Gastroesophageal sphincter (tissue), 4 donors: ENCODE measurements at regions not wholly inside any gene's neighbourhood (a gene's known extent, or its start where the extent isn't known, plus 50 kb on each side); places are given as distances from the start of the nearest gene placed in this dataset.
"Not testable (repeated sequence)": the region's sequence is repeated elsewhere in the genome, so short reads cannot be mapped to it uniquely, and the experiment has no call there.

Experiments
- ATAC-seq: fragments of 150-250 bp; one replicate; pipeline ENCODE4 v1.9.1; 2016; ENCODE audit warnings: mild to moderate bottlenecking, moderate library complexity
- H3K27ac ChIP-seq, 4 donors: fragments of 200-600 bp; sonication (generic) in 3 of 4; 1 replicate in 3 of 4; 2 replicates in 1 of 4; pipeline ENCODE4 v1.5.1; 2016 to 2019
- H3K27me3 ChIP-seq: fragments of 200-600 bp; sonication (generic); one replicate; pipeline ENCODE4 v1.5.1; 2019
- H3K36me3 ChIP-seq, 2 donors: fragments of 200-600 bp; sonication (generic); one replicate each; pipeline ENCODE4 v1.5.1; 2019; ENCODE audit warnings: control low read depth in 1 of 2
- H3K4me1 ChIP-seq, 3 donors: fragments of 200-600 bp; sonication (generic); 1 replicate in 2 of 3; 2 replicates in 1 of 3; pipeline ENCODE4 v1.5.1; 2016 to 2019; ENCODE audit warnings: control low read depth in 2 of 3
- H3K4me3 ChIP-seq, 2 donors: fragments of 200-600 bp; sonication (generic); one replicate each; pipeline ENCODE4 v1.5.1; 2019; ENCODE audit warnings: mild to moderate bottlenecking in 1 of 2, moderate library complexity in 1 of 2
- H3K9me3 ChIP-seq, 3 donors: fragments of 200-600 bp; sonication (generic); one replicate each; pipeline ENCODE4 v1.5.1; 2017 to 2019; ENCODE audit warnings: control low read depth in 2 of 3
- EP300 ChIP-seq: sonication (generic); formaldehyde crosslinking; IDR thresholded peaks from one replicate; pipeline ENCODE4 v1.6.1; 2017; ENCODE audit warnings: antibody characterized with exemption, mild to moderate bottlenecking
- POLR2A ChIP-seq, 2 donors: fragments of 450-650 bp; IDR thresholded peaks; one replicate each; pipeline ENCODE4 v1.6.1; 2017; ENCODE audit warnings: antibody characterized with exemption in 2 of 2, mild to moderate bottlenecking in 2 of 2, moderate library complexity in 1 of 2
- POLR2AphosphoS5 ChIP-seq: sonication (generic); formaldehyde crosslinking; IDR thresholded peaks from one replicate; pipeline ENCODE4 v1.6.1; 2017; ENCODE audit warnings: antibody characterized with exemption
- WGBS, 2 donors: methylation state at CpG; one replicate each; pipeline ENCODE4 v1.1.5; 2018; ENCODE audit warnings: low coverage in 1 of 2; 5-methylcytosine and 5-hydroxymethylcytosine counted together
- TF ChIP-seq, protein P1 (sequence below), 4 experiments: fragments of 200-600 bp in 2 of 4; fragments of 450-650 bp in 2 of 4; sonication (generic) in 1 of 4; IDR thresholded peaks; one replicate each; pipeline ENCODE4 v1.5.1; 2017 to 2019; ENCODE audit warnings: antibody characterized with exemption in 4 of 4, mild to moderate bottlenecking in 2 of 4, moderate library complexity in 2 of 4

DNA sequence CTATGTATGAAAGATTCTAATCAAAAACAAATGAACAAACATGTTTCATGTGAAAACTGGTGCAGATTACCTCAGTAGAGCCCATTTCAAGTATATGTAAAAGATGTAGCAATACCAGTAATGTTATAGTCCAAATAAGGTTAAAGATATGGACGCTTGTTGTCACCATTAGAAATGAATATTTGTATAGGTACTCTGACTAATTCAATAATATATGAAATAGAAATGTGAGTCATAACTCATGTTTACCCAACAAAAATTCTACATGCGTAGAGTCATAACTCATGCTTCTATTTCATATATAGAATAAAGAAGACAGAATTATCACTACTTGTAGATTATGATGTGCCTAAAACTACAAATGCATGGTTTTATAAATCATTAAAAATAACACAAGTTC, 739.1 kb upstream of the DIAPH2 start:
- TF ChIP-seq POLR2AphosphoS5 (no peak), EP300 (no peak), POLR2A (IDR thresholded peaks at IDR 0.05) (no peak)
- TF ChIP-seq, protein P1, sequence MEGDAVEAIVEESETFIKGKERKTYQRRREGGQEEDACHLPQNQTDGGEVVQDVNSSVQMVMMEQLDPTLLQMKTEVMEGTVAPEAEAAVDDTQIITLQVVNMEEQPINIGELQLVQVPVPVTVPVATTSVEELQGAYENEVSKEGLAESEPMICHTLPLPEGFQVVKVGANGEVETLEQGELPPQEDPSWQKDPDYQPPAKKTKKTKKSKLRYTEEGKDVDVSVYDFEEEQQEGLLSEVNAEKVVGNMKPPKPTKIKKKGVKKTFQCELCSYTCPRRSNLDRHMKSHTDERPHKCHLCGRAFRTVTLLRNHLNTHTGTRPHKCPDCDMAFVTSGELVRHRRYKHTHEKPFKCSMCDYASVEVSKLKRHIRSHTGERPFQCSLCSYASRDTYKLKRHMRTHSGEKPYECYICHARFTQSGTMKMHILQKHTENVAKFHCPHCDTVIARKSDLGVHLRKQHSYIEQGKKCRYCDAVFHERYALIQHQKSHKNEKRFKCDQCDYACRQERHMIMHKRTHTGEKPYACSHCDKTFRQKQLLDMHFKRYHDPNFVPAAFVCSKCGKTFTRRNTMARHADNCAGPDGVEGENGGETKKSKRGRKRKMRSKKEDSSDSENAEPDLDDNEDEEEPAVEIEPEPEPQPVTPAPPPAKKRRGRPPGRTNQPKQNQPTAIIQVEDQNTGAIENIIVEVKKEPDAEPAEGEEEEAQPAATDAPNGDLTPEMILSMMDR (IDR thresholded peaks at IDR 0.05), result no peak
- H3K4me3 ChIP-seq, result no peak overlapping the region
- no peaks in the 10 kb centered on the region for H3K36me3 ChIP-seq
- no peak overlapping the region for H3K27ac ChIP-seq
- H3K27me3 ChIP-seq, result no peaks in the 10 kb centered on the region
- H3K9me3 ChIP-seq, result no peaks in the 10 kb centered on the region
- ATAC-seq, result no peak
- 85 to 95% methylated on average over 2 of the region's 2 CpGs for WGBS, 2 donors
- H3K4me1 ChIP-seq, result no peaks in the 10 kb centered on the region

DNA sequence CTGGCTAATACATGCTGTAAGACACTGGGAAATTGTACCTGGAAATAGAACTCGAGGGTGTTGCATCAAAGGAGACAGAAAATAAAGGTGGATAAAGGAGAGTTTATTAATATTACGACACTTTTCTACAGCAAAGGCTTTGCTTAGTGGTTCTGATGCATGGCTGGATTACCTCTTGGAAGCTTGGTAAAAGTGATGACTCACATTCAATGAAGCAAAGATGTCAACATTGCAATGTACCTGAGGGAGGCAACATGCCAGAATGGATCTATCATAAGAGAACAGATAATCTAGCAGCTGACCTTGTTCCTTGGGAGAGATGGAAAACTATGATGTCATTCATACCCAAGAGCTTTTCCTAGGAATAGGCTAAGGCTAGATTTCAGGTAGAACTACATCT, 735.1 kb upstream of the DIAPH2 start:
- Histone ChIP-seq H3K36me3 (no peaks in the 10 kb centered on the region), H3K4me3 (no peak overlapping the region), H3K4me1 (no peaks in the 10 kb centered on the region), H3K27ac (no peak overlapping the region), H3K27me3 (no peaks in the 10 kb centered on the region), H3K9me3 (no peaks in the 10 kb centered on the region)
- WGBS, 2 donors, result 60 to 83% methylated on average over 1 to 2 of the region's 2 CpGs
- no peak for TF ChIP-seq EP300
- TF ChIP-seq, protein P1 (IDR thresholded peaks at IDR 0.05), result no peak
- no peak for TF ChIP-seq POLR2A (IDR thresholded peaks at IDR 0.05)
- ATAC-seq, result no peak

DNA sequence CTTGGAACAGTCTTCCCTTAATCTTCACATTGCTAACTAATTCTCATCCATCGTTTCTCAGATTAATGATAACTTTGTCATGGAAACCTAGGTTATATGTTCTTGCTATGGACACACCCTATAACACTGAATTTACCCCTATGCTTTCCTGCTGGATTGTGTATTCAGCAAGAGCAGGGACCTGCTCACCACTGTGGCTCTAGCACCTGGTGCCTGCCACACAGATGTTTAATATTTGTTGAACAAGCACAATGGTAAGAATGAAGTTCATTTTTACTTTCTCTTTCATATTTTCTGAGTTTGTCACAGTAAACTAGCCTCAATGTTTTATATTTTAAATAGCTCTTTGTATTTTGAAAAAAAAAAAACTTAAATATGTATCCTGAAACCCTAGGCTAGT, 734.0 kb upstream of the DIAPH2 start:
- H3K27me3 ChIP-seq, result no peaks in the 10 kb centered on the region
- no peaks in the 10 kb centered on the region for H3K4me1 ChIP-seq
- no peak overlapping the region for H3K27ac ChIP-seq
- WGBS, 2 donors, result 11 to 25% methylated on average over 1 of the region's 1 CpG
- no peaks in the 10 kb centered on the region for H3K36me3 ChIP-seq
- no peaks in the 10 kb centered on the region for H3K9me3 ChIP-seq
- TF ChIP-seq POLR2AphosphoS5 (no peak), POLR2A (IDR thresholded peaks at IDR 0.05) (no peak), EP300 (no peak)
- TF ChIP-seq, protein P1 (IDR thresholded peaks at IDR 0.05), result no peak
- no peak for ATAC-seq
- H3K4me3 ChIP-seq, result no peak overlapping the region

DNA sequence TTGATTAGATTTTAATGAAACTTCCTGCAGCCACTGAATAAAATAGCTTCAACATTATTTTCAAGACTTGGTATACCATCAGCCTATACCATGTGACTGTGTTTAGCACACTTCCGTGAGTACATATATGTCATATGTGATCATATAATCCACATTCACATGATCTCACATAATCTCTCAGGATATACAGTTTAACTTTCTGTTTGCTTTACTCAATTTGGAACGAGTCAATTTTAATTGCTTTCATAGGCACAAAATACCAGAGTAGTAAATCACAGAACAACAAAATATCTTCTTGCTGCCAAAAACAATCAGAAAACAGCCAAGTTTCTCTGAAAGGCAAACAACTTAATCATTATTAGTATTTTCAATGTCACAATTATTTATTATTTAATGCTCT, 731.1 kb upstream of the DIAPH2 start:
- Histone ChIP-seq H3K9me3 (no peaks in the 10 kb centered on the region), H3K27me3 (no peaks in the 10 kb centered on the region), H3K4me1 (no peaks in the 10 kb centered on the region), H3K4me3 (no peak overlapping the region), H3K27ac (no peak overlapping the region), H3K36me3 (no peaks in the 10 kb centered on the region)
- ATAC-seq, result no peak
- TF ChIP-seq POLR2A (IDR thresholded peaks at IDR 0.05) (no peak), POLR2AphosphoS5 (no peak), EP300 (no peak)
- TF ChIP-seq, protein P1 (IDR thresholded peaks at IDR 0.05), result no peak
- WGBS, 2 donors, result 69 to 86% methylated on average over 1 to 2 of the region's 2 CpGs

DNA sequence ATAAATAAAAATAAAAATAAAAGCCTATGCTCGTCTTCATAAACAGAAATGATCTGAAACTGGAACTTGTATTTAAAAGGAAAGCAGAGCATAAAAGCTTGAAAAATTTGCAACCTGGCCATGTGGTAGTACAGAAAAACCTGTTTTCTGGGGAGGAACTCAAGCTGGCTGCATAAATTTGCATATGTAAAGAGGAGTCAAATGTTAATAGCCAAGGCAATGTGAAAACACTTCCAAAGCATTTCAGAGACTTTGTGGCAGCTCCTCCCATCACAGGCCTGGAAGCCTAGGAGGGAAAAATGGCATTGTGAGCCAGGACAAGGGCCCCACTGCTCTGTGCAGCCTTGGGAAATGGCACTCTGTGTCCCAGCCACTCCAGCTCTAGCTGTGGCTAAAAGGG, 727.9 kb upstream of the DIAPH2 start:
- TF ChIP-seq, protein P1 (IDR thresholded peaks at IDR 0.05), result no peak
- no peak for TF ChIP-seq POLR2A (IDR thresholded peaks at IDR 0.05)
- no peak for TF ChIP-seq EP300
- no peak for TF ChIP-seq POLR2AphosphoS5
- Histone ChIP-seq H3K4me1 (no peaks in the 10 kb centered on the region), H3K27me3 (no peaks in the 10 kb centered on the region), H3K4me3 (no peak overlapping the region), H3K27ac (no peak overlapping the region), H3K36me3 (no peaks in the 10 kb centered on the region), H3K9me3 (no peaks in the 10 kb centered on the region)
- 60 to 80% methylated on average over 1 of the region's 1 CpG for WGBS, 2 donors
- ATAC-seq, result no peak

DNA sequence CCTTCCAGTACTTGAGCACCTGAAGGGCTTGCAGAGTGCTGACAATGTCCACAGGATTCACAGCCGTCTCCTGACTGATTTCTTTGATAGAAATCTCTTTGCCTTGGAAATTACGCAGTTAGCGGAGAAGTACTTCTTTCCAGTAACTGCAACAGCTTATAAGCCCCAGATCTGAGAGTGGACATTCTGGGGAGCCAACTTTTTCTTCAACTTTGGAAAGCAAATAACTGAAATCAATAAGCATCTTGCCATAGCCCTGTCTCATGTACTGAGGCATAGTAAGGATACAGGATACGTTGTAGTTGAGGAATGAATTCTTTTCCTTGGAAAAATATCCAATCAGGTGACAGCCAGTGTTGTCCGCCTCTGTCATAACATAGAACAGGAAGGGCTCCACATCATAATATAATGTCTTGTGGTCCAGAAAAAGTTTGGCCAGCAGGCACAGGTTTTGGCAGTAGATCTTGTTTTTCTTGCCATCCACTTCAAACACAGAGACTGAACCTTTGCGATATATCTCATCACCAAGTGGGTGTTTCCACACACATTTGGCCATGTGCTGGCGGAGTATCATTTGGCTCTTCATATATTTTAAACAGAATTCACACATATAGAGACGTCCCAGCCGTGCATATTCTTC, 711.1 kb upstream of the DIAPH2 start:
- not testable (repeated sequence) for H3K36me3 ChIP-seq, H3K4me3 ChIP-seq, H3K27me3 ChIP-seq, H3K9me3 ChIP-seq, H3K4me1 ChIP-seq, H3K27ac ChIP-seq, ATAC-seq
- 78 to 100% methylated on average over 1 to 7 of the region's 9 CpGs for WGBS, 2 donors
